Esophagus muscularis mucosa (tissue), 4 donors: ENCODE measurements at regions not wholly inside any gene's neighbourhood (a gene's known extent, or its start where the extent isn't known, plus 50 kb on each side); places are given as distances from the start of the nearest gene placed in this dataset.

Source experiments
- CTCF ChIP-seq, 3 experiments: fragments of 200-600 bp in 2 of 3; fragments of 450-650 bp in 1 of 3; sonication (generic) in 2 of 3; IDR thresholded peaks; one replicate each; pipeline ENCODE4 v1.5.1; 2017 to 2019; ENCODE audit warnings: antibody characterized with exemption in 3 of 3, mild to moderate bottlenecking in 2 of 3, moderate library complexity in 1 of 3
- EP300 ChIP-seq: sonication (generic); formaldehyde crosslinking; IDR thresholded peaks from one replicate; pipeline ENCODE4 v1.6.1; 2017; ENCODE audit warnings: antibody characterized with exemption
- POLR2A ChIP-seq: fragments of 450-650 bp; IDR thresholded peaks from one replicate; pipeline ENCODE4 v1.6.1; 2017; ENCODE audit warnings: antibody characterized with exemption, moderate library complexity, mild to moderate bottlenecking, low read depth

DNA sequence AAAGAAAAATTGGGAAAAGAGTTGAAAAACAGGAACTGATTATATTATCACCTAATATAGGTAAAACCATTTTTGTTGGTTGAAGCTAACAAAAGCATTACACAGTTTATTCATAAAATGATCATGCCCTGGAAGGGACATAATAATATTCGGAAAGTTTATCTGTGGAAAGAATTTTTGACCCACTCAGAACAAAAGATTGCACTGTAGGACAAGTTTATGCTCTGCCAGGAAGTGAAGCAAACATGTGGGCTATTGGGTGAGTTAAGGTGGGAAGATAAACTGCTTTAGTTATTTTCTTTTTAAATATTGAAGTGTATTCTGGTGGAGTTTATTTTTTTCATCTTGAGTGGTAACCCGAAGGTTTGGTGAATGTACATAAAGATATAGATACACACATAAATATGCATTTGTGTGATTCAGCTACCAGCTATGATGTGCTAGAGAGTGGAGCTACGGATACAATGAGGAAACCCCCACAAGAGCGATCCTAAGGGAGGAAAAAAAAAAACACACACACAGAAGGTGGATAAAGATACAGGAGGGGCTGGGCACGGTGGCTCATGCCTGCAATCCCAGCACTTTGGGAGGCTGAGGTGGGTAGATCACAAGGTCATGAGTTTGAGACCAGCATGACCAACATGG lies 506.4 kb upstream of the THBS1 start:
- TF ChIP-seq CTCF (IDR thresholded peaks at IDR 0.05) (no peak), POLR2A (no peak), EP300 (no peak)
